ENCODE measurements at regions not wholly inside any gene's neighbourhood (a gene's known extent, or its start where the extent isn't known, plus 50 kb on each side); places are given as distances from the start of the nearest gene placed in this dataset.

DNA sequence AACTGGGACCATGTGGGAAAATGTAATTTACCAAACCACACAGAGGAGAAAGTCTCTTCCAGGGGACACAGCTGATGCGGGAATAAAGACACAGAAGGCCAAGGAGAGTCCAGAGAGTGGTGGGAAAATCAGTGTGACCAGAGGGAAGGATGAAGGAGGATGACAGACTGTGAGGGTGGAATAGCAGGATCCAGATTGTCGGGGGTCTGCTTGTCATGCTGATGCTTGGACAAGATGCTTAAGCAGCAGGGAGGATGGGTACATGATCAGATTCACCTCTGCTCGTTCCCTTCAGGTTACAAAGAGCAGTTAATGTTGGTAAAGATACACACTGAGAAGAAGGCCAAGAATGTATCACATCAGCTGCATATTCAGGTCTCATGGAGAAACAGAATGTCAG is 117.1 kb upstream of the ZNF644 start:
- H3K36me3 Mint-ChIP-seq (ENCODE audit: low read depth, unreplicated experiment) = no peaks in the 10 kb centered on the region
- no peak for DNase-seq (ENCODE audit: low spot score)

DNA sequence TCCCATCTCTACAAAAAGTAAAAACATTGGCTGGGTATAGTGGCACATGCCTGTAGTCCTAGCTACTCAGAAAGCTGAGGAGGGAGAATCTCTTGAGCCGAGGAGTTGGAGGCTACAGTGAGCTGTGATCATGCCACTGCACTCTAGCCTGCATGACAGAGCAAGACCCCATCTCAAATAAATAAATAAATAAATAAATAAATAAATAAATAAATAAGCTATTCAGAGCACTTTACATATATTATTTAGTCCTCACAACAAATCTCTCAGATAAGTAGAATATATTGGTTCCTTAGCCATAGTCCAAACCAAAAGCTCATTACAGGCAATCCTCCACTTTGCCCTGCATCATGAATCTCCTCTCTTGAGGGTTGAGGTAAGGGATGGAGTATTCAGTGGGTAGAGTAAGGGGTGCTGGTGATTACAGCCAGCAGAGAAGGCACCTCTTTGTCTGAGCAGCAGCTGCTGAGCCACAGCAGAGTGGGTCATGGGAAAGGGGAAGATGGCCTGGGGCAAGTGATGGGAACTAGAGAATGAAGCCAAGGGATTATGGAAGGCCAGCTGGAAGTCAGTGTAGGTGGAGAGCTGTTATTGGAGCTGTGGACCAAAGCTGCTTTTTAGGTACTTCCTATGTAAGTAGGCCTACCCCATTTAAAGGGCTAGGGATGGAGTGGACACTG is 115.5 kb upstream of the ZNF644 start:
- Mint-ChIP-seq H3K36me3 (ENCODE audit: low read depth, unreplicated experiment) (no peaks in the 10 kb centered on the region), H3K27me3 (ENCODE audit: unreplicated experiment) (peaks cover 2% of the 10 kb centered on the region), H3K4me1 (ENCODE audit: unreplicated experiment) (no peaks in the 10 kb centered on the region), H3K4me3 (ENCODE audit: unreplicated experiment) (no peak overlapping the region), H3K9me3 (ENCODE audit: unreplicated experiment) (no peaks in the 10 kb centered on the region), H3K27ac (ENCODE audit: unreplicated experiment) (no peak overlapping the region)
- TF ChIP-seq, protein P1, sequence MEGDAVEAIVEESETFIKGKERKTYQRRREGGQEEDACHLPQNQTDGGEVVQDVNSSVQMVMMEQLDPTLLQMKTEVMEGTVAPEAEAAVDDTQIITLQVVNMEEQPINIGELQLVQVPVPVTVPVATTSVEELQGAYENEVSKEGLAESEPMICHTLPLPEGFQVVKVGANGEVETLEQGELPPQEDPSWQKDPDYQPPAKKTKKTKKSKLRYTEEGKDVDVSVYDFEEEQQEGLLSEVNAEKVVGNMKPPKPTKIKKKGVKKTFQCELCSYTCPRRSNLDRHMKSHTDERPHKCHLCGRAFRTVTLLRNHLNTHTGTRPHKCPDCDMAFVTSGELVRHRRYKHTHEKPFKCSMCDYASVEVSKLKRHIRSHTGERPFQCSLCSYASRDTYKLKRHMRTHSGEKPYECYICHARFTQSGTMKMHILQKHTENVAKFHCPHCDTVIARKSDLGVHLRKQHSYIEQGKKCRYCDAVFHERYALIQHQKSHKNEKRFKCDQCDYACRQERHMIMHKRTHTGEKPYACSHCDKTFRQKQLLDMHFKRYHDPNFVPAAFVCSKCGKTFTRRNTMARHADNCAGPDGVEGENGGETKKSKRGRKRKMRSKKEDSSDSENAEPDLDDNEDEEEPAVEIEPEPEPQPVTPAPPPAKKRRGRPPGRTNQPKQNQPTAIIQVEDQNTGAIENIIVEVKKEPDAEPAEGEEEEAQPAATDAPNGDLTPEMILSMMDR (IDR thresholded peaks at IDR 0.05; ENCODE audit: unreplicated experiment) = no peak
- no peak for DNase-seq (ENCODE audit: low spot score)

More for the DNA sequence above, 117.1 kb upstream of the ZNF644 start:
- H3K4me3 Mint-ChIP-seq (ENCODE audit: unreplicated experiment) = no peak overlapping the region
- no peaks in the 10 kb centered on the region for H3K9me3 Mint-ChIP-seq (ENCODE audit: unreplicated experiment)
- peaks cover 2% of the 10 kb centered on the region for H3K27me3 Mint-ChIP-seq (ENCODE audit: unreplicated experiment)
- H3K27ac Mint-ChIP-seq (ENCODE audit: unreplicated experiment) = no peak overlapping the region
- H3K4me1 Mint-ChIP-seq (ENCODE audit: unreplicated experiment) = no peaks in the 10 kb centered on the region
- TF ChIP-seq, protein P1 (IDR thresholded peaks at IDR 0.05; ENCODE audit: unreplicated experiment) = no peak

DNA sequence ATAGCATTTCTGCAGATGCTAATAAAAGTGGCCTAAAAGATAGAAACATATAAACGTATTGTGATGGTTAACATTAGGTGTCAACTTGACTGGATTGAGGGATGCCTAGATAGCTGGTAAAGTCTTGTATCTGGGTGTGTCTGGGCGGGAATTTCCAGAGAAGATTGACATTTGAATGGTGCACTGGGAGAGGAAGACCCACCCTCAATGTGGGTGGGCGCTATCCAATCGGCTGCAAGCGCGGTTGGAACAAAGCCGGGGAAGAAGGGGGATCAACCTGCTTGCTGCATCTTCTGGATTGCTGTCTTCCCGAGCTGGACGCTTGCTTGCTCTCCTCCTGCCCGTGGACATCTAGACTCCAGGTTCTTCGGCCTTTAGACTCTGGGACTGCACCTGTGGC is 114.0 kb upstream of the ZNF644 start:
- TF ChIP-seq, protein P1 (IDR thresholded peaks at IDR 0.05; ENCODE audit: unreplicated experiment) = no peak
- Mint-ChIP-seq H3K36me3 (ENCODE audit: low read depth, unreplicated experiment) (no peaks in the 10 kb centered on the region), H3K27me3 (ENCODE audit: unreplicated experiment) (peaks cover 3% of the 10 kb centered on the region), H3K4me3 (ENCODE audit: unreplicated experiment) (no peak overlapping the region), H3K9me3 (ENCODE audit: unreplicated experiment) (no peaks in the 10 kb centered on the region), H3K4me1 (ENCODE audit: unreplicated experiment) (no peaks in the 10 kb centered on the region), H3K27ac (ENCODE audit: unreplicated experiment) (no peak overlapping the region)
- DNase-seq (ENCODE audit: low spot score) = no peak

DNA sequence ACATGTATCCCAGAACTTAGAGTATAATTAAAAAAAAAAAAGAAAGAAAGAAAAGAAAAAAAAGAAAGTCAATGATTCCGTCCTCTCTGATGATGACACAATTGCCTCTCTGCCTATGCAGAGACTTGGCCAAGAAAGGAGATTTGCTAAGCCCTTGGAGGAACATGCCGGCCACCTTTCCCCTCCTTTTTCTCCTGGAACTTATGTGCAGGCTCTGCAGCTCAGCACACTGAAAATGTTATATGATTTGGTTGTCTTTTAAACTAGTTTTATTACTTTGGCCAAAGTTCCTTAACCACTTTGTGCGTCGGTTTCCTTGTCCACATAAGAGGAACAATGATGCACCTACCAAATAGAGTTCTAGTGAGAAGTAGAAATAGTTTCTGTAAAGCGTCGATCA is 111.4 kb upstream of the ZNF644 start:
- Mint-ChIP-seq H3K4me3 (ENCODE audit: unreplicated experiment) (no peak overlapping the region), H3K9me3 (ENCODE audit: unreplicated experiment) (no peaks in the 10 kb centered on the region), H3K27ac (ENCODE audit: unreplicated experiment) (no peak overlapping the region), H3K27me3 (ENCODE audit: unreplicated experiment) (peaks cover 1% of the 10 kb centered on the region), H3K4me1 (ENCODE audit: unreplicated experiment) (no peaks in the 10 kb centered on the region), H3K36me3 (ENCODE audit: low read depth, unreplicated experiment) (no peaks in the 10 kb centered on the region)
- TF ChIP-seq, protein P1 (IDR thresholded peaks at IDR 0.05; ENCODE audit: unreplicated experiment) = no peak
- DNase-seq (ENCODE audit: low spot score) = no peak

DNA sequence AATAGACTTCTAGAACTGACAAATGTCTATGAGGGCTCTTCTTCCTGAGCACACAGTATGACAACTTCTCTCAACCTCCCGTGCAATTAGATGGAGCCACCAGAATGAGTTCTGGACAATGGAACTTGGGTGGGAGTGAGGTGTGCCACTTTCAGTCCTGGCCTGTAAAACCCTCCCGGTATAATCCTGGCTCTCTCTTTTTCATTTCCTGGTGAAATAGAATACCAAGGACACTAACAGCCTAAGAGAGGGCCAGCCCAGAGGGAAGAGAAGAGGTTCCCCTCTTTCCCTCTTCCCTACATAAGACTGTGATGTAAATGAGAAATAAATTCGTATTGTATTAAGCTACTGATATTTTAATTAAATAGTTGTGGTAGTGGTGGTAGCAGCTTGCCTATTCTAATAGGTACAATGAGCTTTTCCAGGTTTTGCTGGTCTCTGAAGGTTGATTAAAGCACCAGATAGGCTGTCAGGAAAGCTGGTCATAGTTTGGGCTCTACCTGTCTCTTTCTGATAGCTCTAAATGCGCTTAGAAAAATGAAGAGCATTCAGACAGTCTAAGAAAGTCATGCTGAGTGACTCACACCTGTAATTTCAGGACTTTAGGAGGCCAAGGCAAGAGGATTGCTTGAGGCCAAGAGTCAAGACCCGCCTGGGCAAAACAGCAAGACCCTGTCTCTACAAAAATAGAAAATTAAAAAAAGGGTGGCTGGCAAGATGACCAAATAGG is 108.6 kb upstream of the ZNF644 start:
- Mint-ChIP-seq H3K36me3 (ENCODE audit: low read depth, unreplicated experiment) (no peaks in the 10 kb centered on the region), H3K4me3 (ENCODE audit: unreplicated experiment) (no peak overlapping the region), H3K27me3 (ENCODE audit: unreplicated experiment) (peaks cover 1% of the 10 kb centered on the region), H3K9me3 (ENCODE audit: unreplicated experiment) (no peaks in the 10 kb centered on the region), H3K27ac (ENCODE audit: unreplicated experiment) (no peak overlapping the region), H3K4me1 (ENCODE audit: unreplicated experiment) (no peaks in the 10 kb centered on the region)
- TF ChIP-seq, protein P1 (IDR thresholded peaks at IDR 0.05; ENCODE audit: unreplicated experiment) = no peak
- DNase-seq (ENCODE audit: low spot score) = no peak

All from endothelial cell (in vitro differentiated cells).